Naive thymus-derived CD8-positive, alpha-beta T cell (primary cell): ENCODE measurements at regions not wholly inside any gene's neighbourhood (a gene's known extent, or its start where the extent isn't known, plus 50 kb on each side); places are given as distances from the start of the nearest gene placed in this dataset.
"Not testable (repeated sequence)": the region's sequence is repeated elsewhere in the genome, so short reads cannot be mapped to it uniquely, and the experiment has no call there.

Experiments
- ATAC-seq, 2 donors: fragments of 150-1000 bp; cut with Tn5 transposase in 1 of 2; sonication (Bioruptor Pico), chemical (Tn5 transposase) in 1 of 2; 1 replicate in 1 of 2; 2 replicates in 1 of 2; pipeline ENCODE4 v1.10.0; 2021; ENCODE audit warnings: mild to moderate bottlenecking in 2 of 2, moderate library complexity in 2 of 2
- POLR2A ChIA-PET: fragments of 350-600 bp; sonication (Branson Sonifier 250); formaldehyde crosslinking; loops from one replicate; lab custom pipeline; 2021; ENCODE audit warnings: antibody characterized with exemption; lab: Charles Lee
- DNase-seq, 10 donors: peaks; one replicate each; pipeline versions ENCODE4 v3.0.0 to v3.0.0-alpha.2; 2020 to 2022
- H3K27ac Mint-ChIP-seq, 10 donors: one replicate each; pipeline ENCODE4 v1.8.0; 2020 to 2022; ENCODE audit warnings: mild to moderate bottlenecking in 10 of 10, mixed read lengths in 10 of 10, moderate library complexity in 4 of 10, inconsistent platforms in 1 of 10
- H3K27me3 Mint-ChIP-seq, 5 donors: one replicate each; pipeline ENCODE4 v1.8.0; 2021 to 2022; ENCODE audit warnings: mixed read lengths in 5 of 5
- H3K36me3 Mint-ChIP-seq, 3 donors: one replicate each; pipeline ENCODE4 v1.8.0; 2020 to 2022; ENCODE audit warnings: mixed read lengths in 3 of 3, mild to moderate bottlenecking in 2 of 3, inconsistent platforms in 1 of 3
- H3K4me1 Mint-ChIP-seq, 4 donors: one replicate each; pipeline ENCODE4 v1.8.0; 2021 to 2022; ENCODE audit warnings: mixed read lengths in 4 of 4
- H3K4me3 Mint-ChIP-seq, 10 donors: one replicate each; pipeline ENCODE4 v1.8.0; 2020 to 2022; ENCODE audit warnings: mild to moderate bottlenecking in 10 of 10, mixed read lengths in 10 of 10, moderate library complexity in 6 of 10, inconsistent platforms in 1 of 10
- H3K9me3 Mint-ChIP-seq, 9 donors: one replicate each; pipeline ENCODE4 v1.8.0; 2020 to 2022; ENCODE audit warnings: mixed read lengths in 9 of 9, mild to moderate bottlenecking in 3 of 9, inconsistent platforms in 1 of 9, moderate library complexity in 1 of 9

DNA sequence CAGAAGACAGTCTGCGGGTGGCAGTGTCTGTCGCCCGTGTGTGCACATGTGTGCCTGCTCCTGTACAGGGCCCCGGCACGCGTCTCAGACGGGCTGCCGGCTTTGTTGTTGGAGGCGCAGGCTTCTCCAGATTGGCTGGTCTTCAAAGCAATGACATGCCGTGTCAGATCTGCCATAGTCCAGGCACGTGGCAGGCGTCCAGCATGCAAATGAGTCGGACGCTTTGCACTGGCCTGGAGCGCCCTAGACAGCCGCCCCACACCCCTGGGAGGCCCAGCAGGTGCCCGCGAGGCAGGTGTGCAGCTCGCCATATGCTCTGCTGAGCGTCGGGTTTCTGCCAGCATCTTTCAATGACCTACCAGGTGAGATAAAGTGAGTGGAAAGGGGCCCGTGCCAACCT is 71.5 kb downstream of the GADD45G start:
- POLR2A ChIA-PET: no interaction called here
- no peak for DNase-seq
- H3K27ac Mint-ChIP-seq: no peak overlapping the region
- H3K9me3 Mint-ChIP-seq: peaks cover 0 to 5% (median 0%) of the 10 kb centered on the region in 9 donors
- H3K4me3 Mint-ChIP-seq: no peak overlapping the region
- no peaks in the 10 kb centered on the region for H3K27me3 Mint-ChIP-seq
- no peaks in the 10 kb centered on the region for H3K36me3 Mint-ChIP-seq
- peaks cover 1 to 6% (median 3%) of the 10 kb centered on the region in 4 donors for H3K4me1 Mint-ChIP-seq
- no peak for ATAC-seq

DNA sequence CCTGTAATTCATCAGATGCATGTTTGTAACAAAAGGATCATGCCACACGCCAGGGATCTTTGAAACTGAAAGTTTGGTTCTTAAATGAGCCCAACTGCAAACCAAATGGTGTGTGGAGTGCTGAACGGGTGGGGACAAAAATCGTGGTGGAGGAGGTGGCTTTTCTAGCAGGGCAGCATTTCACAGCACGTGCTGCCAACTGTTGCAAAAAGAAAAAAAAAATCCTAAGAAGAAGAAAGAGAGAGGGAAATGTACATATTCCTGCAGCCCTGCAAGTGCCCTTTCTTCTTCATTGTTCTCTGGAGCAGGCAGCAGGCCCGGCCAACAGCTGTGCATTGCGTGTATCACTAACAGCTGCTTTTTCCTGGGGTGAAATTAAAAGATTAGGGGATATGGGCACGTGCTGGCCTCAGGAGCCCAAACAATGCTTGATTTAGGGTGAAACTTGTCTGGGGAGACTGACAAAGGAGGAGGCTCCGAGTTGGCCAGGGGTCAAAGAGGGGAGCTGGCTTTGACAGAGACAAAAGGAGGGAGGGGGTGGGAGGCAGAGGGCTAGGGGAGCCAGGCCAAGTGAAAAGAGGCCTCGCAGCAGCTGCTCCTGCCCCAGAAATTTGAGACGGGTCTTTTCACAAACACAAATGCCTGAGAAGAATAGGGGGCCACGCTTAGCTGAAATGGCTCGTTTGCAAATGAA is 73.0 kb downstream of the GADD45G start:
- POLR2A ChIA-PET: no interaction called here
- Mint-ChIP-seq H3K9me3 (no peaks in the 10 kb centered on the region), H3K36me3 (no peaks in the 10 kb centered on the region), H3K4me3 (no peak overlapping the region), H3K4me1 (peaks cover under 1 to 3% (median 2%) of the 10 kb centered on the region in 4 donors), H3K27me3 (no peaks in the 10 kb centered on the region), H3K27ac (no peak overlapping the region)
- ATAC-seq (no peak), DNase-seq (no peak)

DNA sequence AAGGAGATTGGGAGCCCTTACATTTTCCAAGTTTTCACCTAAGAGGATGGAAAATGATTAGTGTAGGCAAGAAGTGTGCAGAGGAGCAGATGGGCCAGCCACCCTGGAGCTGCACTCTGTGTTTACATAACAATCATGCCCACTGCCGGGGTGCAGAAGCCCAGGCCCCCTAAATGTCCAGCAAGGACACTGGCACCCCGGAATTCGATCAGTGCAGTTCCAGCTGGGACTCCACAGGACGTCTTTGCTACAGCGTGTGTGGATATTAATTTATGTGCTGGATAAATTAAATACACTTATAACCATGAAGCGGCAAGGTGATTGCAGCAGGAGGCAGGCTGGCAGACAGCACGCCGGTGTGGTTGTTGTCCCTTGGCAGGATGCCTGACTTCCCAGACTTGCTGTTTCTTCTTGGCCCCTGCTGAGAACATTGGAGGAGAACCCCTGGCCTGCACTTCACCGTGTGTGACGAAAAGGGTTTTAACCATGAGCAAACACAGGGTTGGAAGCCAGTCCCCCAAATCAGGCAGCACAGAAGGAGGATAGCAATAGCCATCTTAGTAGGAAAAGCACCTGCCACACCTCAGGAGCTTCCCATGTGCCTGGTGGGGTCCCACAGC is 73.7 kb downstream of the GADD45G start:
- no peak for DNase-seq
- H3K9me3 Mint-ChIP-seq: no peaks in the 10 kb centered on the region
- H3K27me3 Mint-ChIP-seq: no peaks in the 10 kb centered on the region
- no peaks in the 10 kb centered on the region for H3K36me3 Mint-ChIP-seq
- no peak for ATAC-seq
- no peak overlapping the region for H3K4me3 Mint-ChIP-seq
- POLR2A ChIA-PET: no interaction called here
- peaks cover 0 to 3% (median under 1%) of the 10 kb centered on the region in 4 donors for H3K4me1 Mint-ChIP-seq
- H3K27ac Mint-ChIP-seq: no peak overlapping the region

DNA sequence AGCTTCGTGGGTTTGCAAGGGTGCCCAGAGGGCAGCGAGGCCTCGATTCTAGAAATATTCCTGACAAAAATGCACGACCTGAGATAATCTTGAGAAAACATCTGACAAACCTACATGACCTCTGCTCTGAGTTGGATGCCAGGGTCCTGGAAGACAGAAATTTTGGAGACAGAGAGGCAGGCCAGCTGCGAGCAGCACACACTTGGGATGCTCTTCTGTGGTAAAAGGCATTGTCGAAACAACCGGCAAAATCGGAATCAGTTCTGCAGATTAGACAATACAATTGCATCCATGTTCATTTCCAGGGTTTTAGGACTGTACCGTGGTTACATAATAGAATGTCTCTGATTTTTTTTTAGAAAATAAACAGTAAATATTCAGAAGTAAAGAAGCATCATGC is 74.2 kb downstream of the GADD45G start:
- Mint-ChIP-seq H3K4me1 (peaks cover 0 to 3% (median under 1%) of the 10 kb centered on the region in 4 donors), H3K27ac (no peak overlapping the region), H3K27me3 (no peaks in the 10 kb centered on the region), H3K9me3 (no peaks in the 10 kb centered on the region), H3K36me3 (no peaks in the 10 kb centered on the region), H3K4me3 (no peak overlapping the region)
- POLR2A ChIA-PET: no interaction called here
- ATAC-seq (no peak), DNase-seq (no peak)

DNA sequence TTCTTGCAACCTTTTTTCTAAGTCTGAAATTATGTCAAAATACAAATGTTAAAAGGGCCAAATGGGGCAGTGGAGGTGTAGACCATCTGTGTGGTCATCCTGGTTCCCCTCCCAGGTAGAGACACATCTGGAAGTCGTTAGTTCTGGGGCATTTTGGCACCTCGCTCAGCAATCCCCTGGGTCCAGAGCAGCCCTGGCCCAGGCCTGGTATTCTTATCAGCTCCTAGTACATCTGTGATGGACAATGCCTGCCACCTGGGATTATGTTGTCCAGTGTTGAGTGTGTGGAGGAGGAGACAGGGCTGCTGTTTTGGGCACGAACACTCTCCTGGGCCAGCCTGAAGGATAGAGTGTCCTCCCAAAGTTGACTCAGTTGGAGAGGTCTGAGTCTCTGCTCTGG is 74.8 kb downstream of the GADD45G start:
- no peaks in the 10 kb centered on the region for H3K9me3 Mint-ChIP-seq
- peaks cover 0 to 3% (median under 1%) of the 10 kb centered on the region in 4 donors for H3K4me1 Mint-ChIP-seq
- ATAC-seq (no peak), DNase-seq (no peak)
- H3K27ac Mint-ChIP-seq: no peak overlapping the region
- no peak overlapping the region for H3K4me3 Mint-ChIP-seq
- H3K27me3 Mint-ChIP-seq: no peaks in the 10 kb centered on the region
- POLR2A ChIA-PET: no interaction called here
- H3K36me3 Mint-ChIP-seq: no peaks in the 10 kb centered on the region

DNA sequence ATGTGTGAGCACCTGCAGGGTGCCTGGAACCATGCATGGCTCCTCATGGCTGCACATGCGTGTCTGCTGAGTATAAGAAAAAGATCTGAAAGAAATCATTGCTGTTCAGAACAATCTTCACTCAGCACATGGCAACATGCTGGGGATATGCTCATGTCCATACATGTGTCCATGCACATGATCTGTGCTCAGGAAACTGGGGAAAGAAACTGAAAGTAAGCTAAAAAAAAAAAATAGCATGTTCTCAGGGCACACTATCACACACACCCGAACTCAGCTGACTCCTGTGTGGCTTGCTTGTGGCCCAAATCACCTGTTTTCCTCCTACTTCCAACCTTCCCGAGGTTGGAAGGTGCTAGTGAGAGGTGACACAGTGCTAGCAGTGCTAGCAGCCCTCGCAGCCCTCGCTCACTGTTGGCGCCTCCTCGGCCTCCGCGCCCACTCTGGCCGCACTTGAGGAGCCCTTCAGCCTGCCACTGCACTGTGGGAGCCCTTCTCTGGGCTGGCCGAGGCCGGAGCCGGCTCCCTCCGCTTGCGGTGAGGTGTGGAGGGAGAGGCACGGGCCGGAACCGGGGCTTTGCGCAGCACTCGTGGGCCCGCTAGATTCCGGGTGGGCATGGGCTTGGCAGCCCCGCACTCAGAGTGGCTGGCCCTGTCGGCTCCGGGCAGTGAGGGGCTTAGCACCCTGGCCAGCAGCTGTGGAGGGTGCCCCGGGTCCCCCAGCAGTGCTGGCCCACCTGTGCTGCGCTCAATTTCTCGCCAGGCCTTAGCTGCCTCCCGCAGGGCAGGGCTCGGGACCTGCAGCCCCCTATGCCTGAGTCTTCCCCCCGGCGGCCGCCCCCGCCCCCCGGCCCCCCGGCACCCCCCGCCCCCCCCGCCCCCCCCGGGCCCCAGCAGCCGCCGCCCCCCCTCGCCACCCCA is 76.0 kb downstream of the GADD45G start:
- DNase-seq (no peak), ATAC-seq (no peak)
- Mint-ChIP-seq H3K36me3 (no peaks in the 10 kb centered on the region), H3K27me3 (no peaks in the 10 kb centered on the region), H3K4me3 (no peak overlapping the region), H3K9me3 (no peaks in the 10 kb centered on the region), H3K27ac (no peak overlapping the region), H3K4me1 (peaks cover 0 to 3% (median 0%) of the 10 kb centered on the region in 4 donors)
- POLR2A ChIA-PET: no interaction called here

DNA sequence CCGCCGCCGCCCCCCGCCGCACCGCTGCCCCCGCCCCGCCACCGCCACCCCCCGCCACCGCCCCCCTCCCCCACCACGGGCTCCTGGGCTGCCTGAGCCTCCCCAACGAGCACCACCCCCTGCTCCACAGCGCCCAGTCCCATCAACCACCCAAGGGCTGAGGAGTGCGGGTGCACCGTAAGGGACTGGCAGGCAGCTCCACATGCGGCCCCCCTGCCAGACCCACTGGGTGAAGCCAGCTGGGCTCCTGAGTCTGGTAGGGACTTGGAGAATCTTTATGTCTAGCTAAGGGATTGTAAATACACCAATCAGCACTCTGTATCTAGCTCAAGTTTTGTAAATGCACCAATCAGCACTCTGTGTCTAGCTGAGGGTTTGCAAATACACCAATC is 76.7 kb downstream of the GADD45G start:
- POLR2A ChIA-PET, H3K9me3 Mint-ChIP-seq, H3K27ac Mint-ChIP-seq, DNase-seq, H3K27me3 Mint-ChIP-seq, ATAC-seq, H3K4me3 Mint-ChIP-seq, H3K36me3 Mint-ChIP-seq, H3K4me1 Mint-ChIP-seq: not testable (repeated sequence)

DNA sequence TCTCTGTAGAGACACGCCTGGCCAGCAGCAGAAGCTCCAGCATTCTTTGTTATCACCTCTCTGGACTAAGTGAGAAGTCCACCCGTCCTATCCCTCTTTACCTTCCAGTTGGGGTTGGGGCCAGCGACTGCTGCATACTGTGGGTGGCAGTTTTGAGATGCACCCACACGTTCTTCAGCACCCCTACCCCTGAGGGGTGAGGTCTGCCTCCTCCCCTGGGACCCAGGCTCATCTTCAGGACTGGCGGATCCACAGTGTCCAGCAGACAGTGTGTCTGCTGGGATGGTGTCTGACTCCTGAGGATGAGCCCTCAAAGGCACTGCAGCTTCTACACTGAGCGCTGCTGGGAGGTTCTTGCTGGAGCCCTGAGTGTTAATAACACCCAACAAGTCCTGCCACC is 78.8 kb downstream of the GADD45G start:
- Mint-ChIP-seq H3K27me3 (peaks cover 0 to 4% (median 0%) of the 10 kb centered on the region in 5 donors), H3K4me3 (no peak overlapping the region), H3K27ac (no peak overlapping the region), H3K9me3 (no peaks in the 10 kb centered on the region), H3K36me3 (no peaks in the 10 kb centered on the region), H3K4me1 (peaks cover 0 to 3% (median 0%) of the 10 kb centered on the region in 4 donors)
- POLR2A ChIA-PET: interaction anchor here (0.7 kb wide), 2 partner anchors 40 to 322 kb away, joined by 3 to 5 read pairs; no protein-coding TSS in a partner anchor
- DNase-seq (no peak), ATAC-seq (no peak)

DNA sequence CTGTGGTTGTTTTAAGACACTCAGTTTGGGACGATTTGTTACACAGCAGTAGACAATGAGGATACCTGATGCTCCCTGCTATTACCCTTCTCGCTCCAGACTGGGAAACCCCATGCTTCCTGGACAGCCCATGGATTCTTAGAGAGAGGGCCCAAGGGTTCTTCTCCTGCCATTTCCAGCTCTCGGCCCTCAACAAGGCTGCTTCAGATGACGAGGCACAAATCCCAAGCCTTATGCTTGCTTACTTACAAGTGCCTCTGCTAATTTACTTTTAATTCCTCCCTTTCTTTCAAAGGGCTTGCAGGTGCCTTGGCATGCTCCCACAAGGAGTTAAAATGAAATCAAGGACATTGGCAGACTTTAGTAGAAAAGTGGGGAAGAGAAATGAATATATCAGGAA is 79.4 kb downstream of the GADD45G start:
- peaks cover 0 to 3% (median 0%) of the 10 kb centered on the region in 4 donors for H3K4me1 Mint-ChIP-seq
- DNase-seq (no peak), ATAC-seq (no peak)
- H3K9me3 Mint-ChIP-seq: no peaks in the 10 kb centered on the region
- no peak overlapping the region for H3K27ac Mint-ChIP-seq
- peaks cover 0 to 4% (median 0%) of the 10 kb centered on the region in 5 donors for H3K27me3 Mint-ChIP-seq
- H3K36me3 Mint-ChIP-seq: no peaks in the 10 kb centered on the region
- POLR2A ChIA-PET: no interaction called here
- H3K4me3 Mint-ChIP-seq: no peak overlapping the region

DNA sequence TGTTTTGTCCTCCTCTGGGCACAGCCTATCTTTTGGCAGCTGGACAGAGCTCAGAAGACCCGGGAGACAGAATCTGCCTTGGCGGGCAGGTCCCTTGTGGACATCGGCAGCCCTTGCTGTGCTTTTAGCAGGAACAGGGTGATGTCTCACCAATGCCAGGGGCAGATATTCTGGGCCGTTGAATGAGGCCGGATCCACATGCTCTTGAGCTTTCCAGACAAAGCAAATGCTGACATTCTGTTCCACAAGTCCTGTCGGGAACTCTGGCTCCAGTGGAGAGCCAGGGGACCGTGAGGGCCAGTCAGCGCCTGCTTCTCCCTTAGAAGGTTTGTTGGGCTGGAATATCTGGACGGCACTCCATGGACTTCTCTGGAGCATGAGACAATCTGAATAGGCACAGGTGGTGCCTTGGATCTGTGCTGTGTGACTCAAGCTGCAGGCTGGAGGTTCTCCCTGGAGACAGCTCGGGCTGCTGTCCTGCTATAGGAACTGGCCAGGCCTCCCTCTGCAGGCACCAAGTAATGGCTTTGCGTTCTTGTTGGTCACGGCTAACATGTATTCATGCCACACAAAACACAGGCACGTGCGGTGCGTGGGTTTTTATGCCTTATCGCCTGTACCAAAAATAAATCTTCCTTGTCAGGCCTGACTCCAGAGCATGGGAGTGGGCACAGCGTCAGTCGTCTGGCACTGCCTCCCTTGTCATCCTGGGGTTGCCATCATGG is 80.3 kb downstream of the GADD45G start:
- Mint-ChIP-seq H3K9me3 (no peaks in the 10 kb centered on the region), H3K36me3 (no peaks in the 10 kb centered on the region), H3K4me3 (no peak overlapping the region), H3K27ac (no peak overlapping the region), H3K27me3 (peaks cover 0 to 4% (median 0%) of the 10 kb centered on the region in 5 donors), H3K4me1 (peaks cover 0 to 3% (median 0%) of the 10 kb centered on the region in 4 donors)
- no peak for ATAC-seq
- DNase-seq: no peak
- POLR2A ChIA-PET: no interaction called here

DNA sequence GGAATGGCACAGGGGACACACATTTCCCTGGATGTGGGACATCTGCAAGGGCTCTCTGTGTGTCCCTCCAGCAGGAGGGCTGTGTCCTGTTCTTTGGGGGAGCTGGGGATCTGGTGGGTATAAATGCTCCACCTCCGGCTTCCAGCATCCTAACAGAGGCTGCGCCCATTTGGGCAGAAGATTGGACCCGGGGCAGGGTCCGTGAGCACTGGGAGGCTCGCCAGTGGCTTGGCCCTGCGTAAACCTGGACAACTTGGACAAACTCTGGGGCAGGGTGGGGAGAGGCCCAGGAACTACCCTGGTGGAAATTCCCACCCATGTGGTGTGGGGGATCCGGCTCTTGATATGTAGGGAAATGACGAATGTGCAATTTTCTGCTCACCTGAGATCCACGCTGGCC is 80.9 kb downstream of the GADD45G start:
- ATAC-seq (no peak), DNase-seq (no peak)
- no peak overlapping the region for H3K4me3 Mint-ChIP-seq
- H3K4me1 Mint-ChIP-seq: peaks cover 3 to 6% (median 4%) of the 10 kb centered on the region in 4 donors
- no peaks in the 10 kb centered on the region for H3K9me3 Mint-ChIP-seq
- H3K27me3 Mint-ChIP-seq: peaks cover 0 to 4% (median 0%) of the 10 kb centered on the region in 5 donors
- H3K27ac Mint-ChIP-seq: no peak overlapping the region
- H3K36me3 Mint-ChIP-seq: no peaks in the 10 kb centered on the region
- POLR2A ChIA-PET: no interaction called here

DNA sequence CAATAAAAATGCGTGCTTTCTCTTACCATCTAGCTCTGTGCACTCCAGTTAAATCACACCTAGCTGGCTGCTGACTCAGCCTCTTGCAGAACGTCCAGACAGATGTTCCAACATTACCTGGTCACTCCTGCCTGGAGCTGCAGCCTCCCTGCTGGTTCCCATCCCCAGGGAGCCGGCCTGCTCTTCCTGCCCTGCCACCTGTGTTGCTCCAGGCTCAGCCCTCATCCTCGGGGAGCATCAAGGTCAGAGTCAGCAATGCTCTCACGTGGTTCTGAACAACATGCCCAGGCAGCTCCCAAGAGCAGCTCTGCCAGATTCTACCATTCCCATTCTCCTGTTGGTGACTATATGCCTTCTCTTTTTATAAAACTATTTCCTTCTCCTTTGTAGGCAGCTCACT is 81.3 kb downstream of the GADD45G start:
- no peaks in the 10 kb centered on the region for H3K36me3 Mint-ChIP-seq
- no peaks in the 10 kb centered on the region for H3K9me3 Mint-ChIP-seq
- POLR2A ChIA-PET: no interaction called here
- DNase-seq (no peak), ATAC-seq (no peak)
- peaks cover 0 to 4% (median 0%) of the 10 kb centered on the region in 5 donors for H3K27me3 Mint-ChIP-seq
- H3K4me1 Mint-ChIP-seq: peaks cover 3 to 9% (median 7%) of the 10 kb centered on the region in 4 donors
- H3K4me3 Mint-ChIP-seq: no peak overlapping the region
- H3K27ac Mint-ChIP-seq: no peak overlapping the region
